ENCODE measurements at regions not wholly inside any gene's neighbourhood (a gene's known extent, or its start where the extent isn't known, plus 50 kb on each side); places are given as distances from the start of the nearest gene placed in this dataset.
A peak's percentile ranks its signal among the peaks of the same experiment; 100 is the strongest.

GRCh38 chr13:39245688-39246087 is 207.4 kb downstream of the NHLRC3 start:
- no peak for DNase-seq

- DNase-seq: no peak
Observed at GRCh38 chr13:39249982-39250381, 211.7 kb downstream of the NHLRC3 start.

- DNase-seq: no peak
Observed at GRCh38 chr13:39250440-39250839, 212.2 kb downstream of the NHLRC3 start.

GRCh38 chr13:39251340-39251739 is 213.1 kb downstream of the NHLRC3 start:
- DNase-seq: no peak

GRCh38 chr13:39253774-39254173 is 215.5 kb downstream of the NHLRC3 start:
- peak; percentile 35 for DNase-seq

- DNase-seq: no peak
Observed at GRCh38 chr13:39254601-39255000, 216.3 kb downstream of the NHLRC3 start.

GRCh38 chr13:39257642-39258041 is 219.4 kb downstream of the NHLRC3 start:
- no peak for DNase-seq

GRCh38 chr13:39259371-39260140 is 221.3 kb downstream of the NHLRC3 start:
- DNase-seq: no peak

- DNase-seq: peak; percentile 21
Observed at GRCh38 chr13:39263033-39263432, 224.8 kb downstream of the NHLRC3 start.

GRCh38 chr13:39263531-39263930 is 225.3 kb downstream of the NHLRC3 start:
- no peak for DNase-seq

- peak; percentile 7 for DNase-seq
Observed at GRCh38 chr13:39266426-39266825, 228.2 kb downstream of the NHLRC3 start.

- DNase-seq: no peak
Observed at GRCh38 chr13:39268398-39268797, 230.1 kb downstream of the NHLRC3 start.

- DNase-seq: no peak
Observed at GRCh38 chr13:39269004-39269403, 230.7 kb downstream of the NHLRC3 start.

- no peak for DNase-seq
Observed at GRCh38 chr13:39269411-39269810, 231.2 kb downstream of the NHLRC3 start.

GRCh38 chr13:39272994-39273393 is 234.7 kb downstream of the NHLRC3 start:
- no peak for DNase-seq

GRCh38 chr13:39273953-39274738 is 235.9 kb downstream of the NHLRC3 start:
- DNase-seq: no peak

- DNase-seq: no peak
Observed at GRCh38 chr13:39274739-39275325, 236.6 kb downstream of the NHLRC3 start.

GRCh38 chr13:39279077-39279476 is 240.8 kb downstream of the NHLRC3 start:
- no peak for DNase-seq

- peak; percentile 42 for DNase-seq
Observed at GRCh38 chr13:39281539-39282150, 243.4 kb downstream of the NHLRC3 start.

- DNase-seq: no peak
Observed at GRCh38 chr13:39282400-39282972, 244.2 kb downstream of the NHLRC3 start.

GRCh38 chr13:39283072-39283471 is 244.8 kb downstream of the NHLRC3 start:
- DNase-seq: no peak

- no peak for DNase-seq
Observed at GRCh38 chr13:39284801-39285388, 246.6 kb downstream of the NHLRC3 start.
